ENCODE measurements at regions not wholly inside any gene's neighbourhood (a gene's known extent, or its start where the extent isn't known, plus 50 kb on each side); places are given as distances from the start of the nearest gene placed in this dataset.
"Not testable (repeated sequence)": the region's sequence is repeated elsewhere in the genome, so short reads cannot be mapped to it uniquely, and the experiment has no call there.

- no peak for DNase-seq (ENCODE audit: low spot score in 2 of 2)
- intact Hi-C loops (cut with DNase I) = no loop called here
- no peaks in the 10 kb centered on the region for H3K4me1 ChIP-seq
- H3K36me3 ChIP-seq = no peaks in the 10 kb centered on the region
- no peaks in the 10 kb centered on the region for H3K27me3 ChIP-seq
- no peaks in the 10 kb centered on the region for H3K9me3 ChIP-seq
- H3K27ac ChIP-seq = no peak overlapping the region
- no peak for TF ChIP-seq CTCF (IDR thresholded peaks at IDR 0.05)
- no peak overlapping the region for H3K4me3 ChIP-seq
These were observed 181.4 kb upstream of the TUBA3C start for GRCh38 chr13:19362946-19363510.

GRCh38 chr13:19359697-19360096 lies 178.1 kb upstream of the TUBA3C start:
- H3K27me3 ChIP-seq; intact Hi-C loops (cut with DNase I); DNase-seq (ENCODE audit: low spot score in 2 of 2): not testable (repeated sequence)

GRCh38 chr13:19345916-19346422 lies 164.3 kb upstream of the TUBA3C start:
- Histone ChIP-seq H3K9me3 (no peaks in the 10 kb centered on the region), H3K4me3 (no peak overlapping the region), H3K27ac (no peak overlapping the region), H3K36me3 (no peaks in the 10 kb centered on the region), H3K27me3 (no peaks in the 10 kb centered on the region), H3K4me1 (no peaks in the 10 kb centered on the region)
- TF ChIP-seq CTCF (IDR thresholded peaks at IDR 0.05) = no peak
- DNase-seq (ENCODE audit: low spot score in 2 of 2) = no peak
- intact Hi-C loops (cut with DNase I) = no loop called here

More at GRCh38 chr13:19359697-19360096, 178.1 kb upstream of the TUBA3C start:
- H3K27ac ChIP-seq, H3K4me1 ChIP-seq, H3K9me3 ChIP-seq, H3K36me3 ChIP-seq, H3K4me3 ChIP-seq: not testable (repeated sequence)

GRCh38 chr13:19345158-19345557 lies 163.5 kb upstream of the TUBA3C start:
- Histone ChIP-seq H3K36me3 (no peaks in the 10 kb centered on the region), H3K4me3 (no peak overlapping the region), H3K27ac (no peak overlapping the region), H3K4me1 (no peaks in the 10 kb centered on the region), H3K27me3 (no peaks in the 10 kb centered on the region), H3K9me3 (no peaks in the 10 kb centered on the region)
- intact Hi-C loops (cut with DNase I) = no loop called here
- no peak for TF ChIP-seq CTCF (IDR thresholded peaks at IDR 0.05)
- no peak for DNase-seq (ENCODE audit: low spot score in 2 of 2)

GRCh38 chr13:19344585-19345120 lies 163.0 kb upstream of the TUBA3C start:
- DNase-seq (ENCODE audit: low spot score in 2 of 2); intact Hi-C loops (cut with DNase I); H3K27ac ChIP-seq; H3K27me3 ChIP-seq; H3K9me3 ChIP-seq; H3K36me3 ChIP-seq; H3K4me1 ChIP-seq: not testable (repeated sequence)
- H3K4me3 ChIP-seq = peak overlapping the region in 1 of 2 donors; percentile 16

- H3K27ac ChIP-seq = no peak overlapping the region
- no peaks in the 10 kb centered on the region for H3K27me3 ChIP-seq
- H3K36me3 ChIP-seq = no peaks in the 10 kb centered on the region
- no peaks in the 10 kb centered on the region for H3K4me1 ChIP-seq
- no peak for DNase-seq (ENCODE audit: low spot score in 2 of 2)
- no peaks in the 10 kb centered on the region for H3K9me3 ChIP-seq
- no peak for TF ChIP-seq CTCF (IDR thresholded peaks at IDR 0.05)
- no peak overlapping the region for H3K4me3 ChIP-seq
- intact Hi-C loops (cut with DNase I) = no loop called here
These were observed 150.8 kb upstream of the TUBA3C start for GRCh38 chr13:19332378-19332777.

- intact Hi-C loops (cut with DNase I) = no loop called here
- Histone ChIP-seq H3K9me3 (no peaks in the 10 kb centered on the region), H3K4me3 (no peak overlapping the region), H3K36me3 (no peaks in the 10 kb centered on the region), H3K27me3 (no peaks in the 10 kb centered on the region), H3K4me1 (no peaks in the 10 kb centered on the region), H3K27ac (no peak overlapping the region)
- no peak for DNase-seq (ENCODE audit: low spot score in 2 of 2)
- no peak for TF ChIP-seq CTCF (IDR thresholded peaks at IDR 0.05)
These were observed 147.7 kb upstream of the TUBA3C start for GRCh38 chr13:19329365-19329764.
